ENCODE measurements at regions not wholly inside any gene's neighbourhood (a gene's known extent, or its start where the extent isn't known, plus 50 kb on each side); places are given as distances from the start of the nearest gene placed in this dataset.

DNA sequence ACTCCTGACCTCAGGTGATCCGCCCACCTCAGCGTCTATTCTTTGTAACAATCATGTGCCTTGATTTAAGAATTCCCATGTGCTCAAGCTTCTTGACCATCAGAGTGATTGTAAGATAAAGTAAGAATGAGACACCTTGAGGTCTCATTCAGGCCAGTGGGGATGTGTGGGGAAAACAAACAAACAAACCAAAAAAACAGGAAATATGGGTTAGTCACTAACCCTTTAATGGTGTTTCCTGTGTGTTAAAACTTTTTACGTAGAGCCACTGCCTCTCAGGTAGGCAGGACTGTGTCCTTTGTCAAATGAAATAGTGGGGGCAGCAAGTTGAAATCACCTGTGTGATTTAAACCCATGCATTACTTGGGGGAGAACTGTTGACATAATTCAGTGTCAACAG lies 91.5 kb upstream of the DHRSX start:
- no peak for TF ChIP-seq POLR2A (IDR thresholded peaks at IDR 0.05)
- TF ChIP-seq, protein P1, sequence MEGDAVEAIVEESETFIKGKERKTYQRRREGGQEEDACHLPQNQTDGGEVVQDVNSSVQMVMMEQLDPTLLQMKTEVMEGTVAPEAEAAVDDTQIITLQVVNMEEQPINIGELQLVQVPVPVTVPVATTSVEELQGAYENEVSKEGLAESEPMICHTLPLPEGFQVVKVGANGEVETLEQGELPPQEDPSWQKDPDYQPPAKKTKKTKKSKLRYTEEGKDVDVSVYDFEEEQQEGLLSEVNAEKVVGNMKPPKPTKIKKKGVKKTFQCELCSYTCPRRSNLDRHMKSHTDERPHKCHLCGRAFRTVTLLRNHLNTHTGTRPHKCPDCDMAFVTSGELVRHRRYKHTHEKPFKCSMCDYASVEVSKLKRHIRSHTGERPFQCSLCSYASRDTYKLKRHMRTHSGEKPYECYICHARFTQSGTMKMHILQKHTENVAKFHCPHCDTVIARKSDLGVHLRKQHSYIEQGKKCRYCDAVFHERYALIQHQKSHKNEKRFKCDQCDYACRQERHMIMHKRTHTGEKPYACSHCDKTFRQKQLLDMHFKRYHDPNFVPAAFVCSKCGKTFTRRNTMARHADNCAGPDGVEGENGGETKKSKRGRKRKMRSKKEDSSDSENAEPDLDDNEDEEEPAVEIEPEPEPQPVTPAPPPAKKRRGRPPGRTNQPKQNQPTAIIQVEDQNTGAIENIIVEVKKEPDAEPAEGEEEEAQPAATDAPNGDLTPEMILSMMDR (IDR thresholded peaks at IDR 0.05), result no peak

Measured in prostate gland (tissue), 2 donors.